DND-41 (cell line): ENCODE measurements at regions not wholly inside any gene's neighbourhood (a gene's known extent, or its start where the extent isn't known, plus 50 kb on each side); places are given as distances from the start of the nearest gene placed in this dataset.

Source experiments
- EZH2 ChIP-seq: IDR thresholded peaks from 3 replicates; pipeline ENCODE4 v1.6.1; 2012; ENCODE audit warnings: borderline replicate concordance, low read depth, mild to moderate bottlenecking, moderate library complexity, low read length, inconsistent platforms; ENCODE audit not compliant: severe bottlenecking
- TF ChIP-seq, protein P1 (sequence below): IDR thresholded peaks from 2 replicates; pipeline ENCODE4 v1.5.1; 2012; ENCODE audit warnings: borderline replicate concordance, low read length, moderate library complexity, mild to moderate bottlenecking; ENCODE audit not compliant: poor library complexity, severe bottlenecking; ENCODE audit errors: extremely low read depth

DNA sequence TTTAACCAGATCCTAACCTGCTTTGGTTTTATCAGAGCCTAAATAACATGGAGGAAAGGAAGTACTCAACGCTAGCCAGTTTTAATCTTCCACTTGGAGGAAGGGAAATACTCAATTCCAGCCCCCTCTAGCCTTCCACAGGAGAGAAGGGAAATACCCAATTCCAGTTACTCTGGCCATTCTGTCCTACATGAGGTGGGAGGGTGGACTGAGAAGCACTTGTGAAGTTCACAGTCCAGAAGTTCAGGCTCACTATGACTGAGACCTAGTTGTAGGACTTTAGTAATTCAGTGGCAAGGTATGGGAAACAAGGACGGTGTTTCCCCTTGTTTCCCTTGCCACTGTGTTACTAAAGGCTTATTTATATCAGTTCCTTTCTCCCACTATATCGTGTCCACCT lies 672.0 kb downstream of the RFPL4B start:
- TF ChIP-seq, protein P1, sequence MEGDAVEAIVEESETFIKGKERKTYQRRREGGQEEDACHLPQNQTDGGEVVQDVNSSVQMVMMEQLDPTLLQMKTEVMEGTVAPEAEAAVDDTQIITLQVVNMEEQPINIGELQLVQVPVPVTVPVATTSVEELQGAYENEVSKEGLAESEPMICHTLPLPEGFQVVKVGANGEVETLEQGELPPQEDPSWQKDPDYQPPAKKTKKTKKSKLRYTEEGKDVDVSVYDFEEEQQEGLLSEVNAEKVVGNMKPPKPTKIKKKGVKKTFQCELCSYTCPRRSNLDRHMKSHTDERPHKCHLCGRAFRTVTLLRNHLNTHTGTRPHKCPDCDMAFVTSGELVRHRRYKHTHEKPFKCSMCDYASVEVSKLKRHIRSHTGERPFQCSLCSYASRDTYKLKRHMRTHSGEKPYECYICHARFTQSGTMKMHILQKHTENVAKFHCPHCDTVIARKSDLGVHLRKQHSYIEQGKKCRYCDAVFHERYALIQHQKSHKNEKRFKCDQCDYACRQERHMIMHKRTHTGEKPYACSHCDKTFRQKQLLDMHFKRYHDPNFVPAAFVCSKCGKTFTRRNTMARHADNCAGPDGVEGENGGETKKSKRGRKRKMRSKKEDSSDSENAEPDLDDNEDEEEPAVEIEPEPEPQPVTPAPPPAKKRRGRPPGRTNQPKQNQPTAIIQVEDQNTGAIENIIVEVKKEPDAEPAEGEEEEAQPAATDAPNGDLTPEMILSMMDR: no peak
- no peak for TF ChIP-seq EZH2
